HCT116 (cell line): ENCODE measurements at regions not wholly inside any gene's neighbourhood (a gene's known extent, or its start where the extent isn't known, plus 50 kb on each side); places are given as distances from the start of the nearest gene placed in this dataset.

Experiments
- ATAC-seq: fragments of 200-7000 bp; cut with Tn5 transposase; 2 replicates; pipeline ENCODE4 v1.9.1; 2020; ENCODE audit warnings: mild to moderate bottlenecking, moderate library complexity
- BruUV-seq: library from RNA; stranded (reverse); fragments of 400-500 nt; replicated peaks from 2 replicates; lab custom pipeline; 2021; lab: Mats Ljungman, UMichigan
- CTCF ChIA-PET: fragments of 300-600 bp; sonication (Branson Sonifier 250); formaldehyde crosslinking; loops from one replicate; lab custom pipeline; 2021; ENCODE audit warnings: antibody characterized with exemption; lab: Charles Lee
- POLR2A ChIA-PET: fragments of 300-600, 350-600 bp; sonication (Branson Sonifier 250); formaldehyde crosslinking; loops from one replicate; lab custom pipeline; 2021; ENCODE audit warnings: antibody characterized with exemption; lab: Charles Lee
- RAD21 ChIA-PET, 2 experiments: fragments of 300-600 bp; sonication (Branson Sonifier 250); formaldehyde crosslinking; loops; one replicate each; lab custom pipeline; 2023; ENCODE audit warnings: low total read pairs in 2 of 2; ENCODE audit not compliant: uncharacterized antibody in 2 of 2, unreplicated experiment in 2 of 2, low non-redundant PET in 1 of 2; lab: Charles Lee
- DNase-seq: peaks from one replicate; pipeline ENCODE4 v3.0.0-alpha.2; 2010; ENCODE audit warnings: low read depth, low spot score
- H2AFZ ChIP-seq: fragments of 200-600 bp; shearing (Covaris generic), sonication (generic); 2 replicates; pipeline ENCODE4 v1.6.1; 2017; ENCODE audit warnings: low read depth, mixed run types, mixed read lengths, antibody characterized with exemption, low read length; ENCODE audit not compliant: poor library complexity, severe bottlenecking
- H3K27ac ChIP-seq: 2 replicates; pipeline ENCODE4 v1.5.1; 2012; ENCODE audit warnings: low read depth, low read length
- H3K27me3 ChIP-seq: fragments of 200-600 bp; sonication (generic); 2 replicates; pipeline ENCODE4 v1.6.1; 2016; ENCODE audit warnings: mixed run types, low read length, mixed read lengths; ENCODE audit not compliant: insufficient read depth
- H3K36me3 ChIP-seq, 2 experiments: fragments of 200-500 bp in 1 of 2; fragments of 200-600 bp in 1 of 2; sonication (Bioruptor generic) in 1 of 2; sonication (generic) in 1 of 2; 2 replicates each; pipeline versions ENCODE4 v1.5.1 to v1.6.1; 2014 to 2016; ENCODE audit warnings: low read length in 2 of 2, inconsistent platforms in 1 of 2, mixed read lengths in 1 of 2, mixed run types in 1 of 2; ENCODE audit not compliant: insufficient read depth in 2 of 2, control insufficient read depth in 1 of 2
- H3K4me1 ChIP-seq, 2 experiments: fragments of 200-600 bp in 1 of 2; sonication (generic) in 1 of 2; 2 replicates each; pipeline versions ENCODE4 v1.5.1 to v1.6.1; 2012 to 2017; ENCODE audit warnings: low read length in 2 of 2, inconsistent platforms in 1 of 2, mild to moderate bottlenecking in 1 of 2, mixed read lengths in 1 of 2, mixed run types in 1 of 2, moderate library complexity in 1 of 2; ENCODE audit not compliant: insufficient read depth in 2 of 2, control insufficient read depth in 1 of 2
- H3K4me2 ChIP-seq: fragments of 200-600 bp; sonication (generic); 2 replicates; pipeline ENCODE4 v1.6.1; 2017; ENCODE audit warnings: mixed run types, low read length, mixed read lengths
- H3K4me3 ChIP-seq, 2 experiments: fragments of 200-600 bp in 1 of 2; sonication (generic) in 1 of 2; replicated peaks in 1 of 2; 2 replicates each; pipeline ENCODE4 v1.5.1; 2011 to 2016; ENCODE audit warnings: low read length in 2 of 2, control low read depth in 1 of 2, low read depth in 1 of 2, mild to moderate bottlenecking in 1 of 2, mixed read lengths in 1 of 2, mixed run types in 1 of 2
- H3K79me2 ChIP-seq: fragments of 200-600 bp; sonication (generic); 2 replicates; pipeline ENCODE4 v1.6.1; 2017; ENCODE audit warnings: mild to moderate bottlenecking, mixed run types, low read length, moderate library complexity, mixed read lengths; ENCODE audit not compliant: insufficient read depth
- H3K9ac ChIP-seq: fragments of 200-600 bp; sonication (generic); 2 replicates; pipeline ENCODE4 v1.6.1; 2016; ENCODE audit warnings: low read length, mixed read lengths
- H3K9me2 ChIP-seq: fragments of 200-600 bp; sonication (generic), shearing (Covaris generic); 2 replicates; pipeline ENCODE4 v1.6.1; 2017; ENCODE audit warnings: mixed run types, mild to moderate bottlenecking, moderate library complexity; ENCODE audit not compliant: insufficient read depth
- H3K9me3 ChIP-seq, 2 experiments: fragments of 200-500 bp in 1 of 2; fragments of 200-600 bp in 1 of 2; sonication (Bioruptor generic) in 1 of 2; sonication (generic) in 1 of 2; 2 replicates each; pipeline ENCODE4 v1.6.1; 2014 to 2017; ENCODE audit warnings: low read length in 2 of 2, mixed read lengths in 2 of 2, inconsistent platforms in 1 of 2, low read depth in 1 of 2, mild to moderate bottlenecking in 1 of 2, mixed run types in 1 of 2, moderate library complexity in 1 of 2; ENCODE audit not compliant: control insufficient read depth in 1 of 2, insufficient read depth in 1 of 2
- H4K20me1 ChIP-seq: fragments of 200-600 bp; sonication (generic), shearing (Covaris generic); 2 replicates; pipeline ENCODE4 v1.6.1; 2017; ENCODE audit warnings: mixed run types, mild to moderate bottlenecking, moderate library complexity; ENCODE audit not compliant: insufficient read depth
- CBX3 ChIP-seq: IDR thresholded peaks from 2 replicates; pipeline ENCODE4 v1.6.1; 2012; ENCODE audit warnings: low read depth
- CEBPB ChIP-seq: IDR thresholded peaks from 2 replicates; pipeline ENCODE4 v1.6.1; 2012; ENCODE audit warnings: low read depth
- EZH2phosphoT487 ChIP-seq: fragments of 200-600 bp; IDR thresholded peaks from 2 replicates; pipeline ENCODE4 v1.6.1; 2018; ENCODE audit warnings: antibody characterized with exemption, borderline replicate concordance
- FOSL1 ChIP-seq: IDR thresholded peaks from 2 replicates; pipeline ENCODE4 v1.6.1; 2012; ENCODE audit warnings: low read depth
- JUND ChIP-seq: IDR thresholded peaks from 2 replicates; pipeline ENCODE4 v1.6.1; 2012
- SP1 ChIP-seq: IDR thresholded peaks from 2 replicates; pipeline ENCODE4 v1.6.1; 2012; ENCODE audit warnings: low read depth
- ZFX ChIP-seq: fragments of 450-650 bp; IDR thresholded peaks from 2 replicates; pipeline ENCODE4 v1.6.1; 2017
- ZNF274 ChIP-seq: fragments of 200-500 bp; sonication (Bioruptor generic); IDR thresholded peaks from 2 replicates; pipeline ENCODE4 v1.6.1; 2014; ENCODE audit warnings: mild to moderate bottlenecking, low read depth, low read length, inconsistent platforms
- intact Hi-C: fragments of 100-400 bp; cut with micrococcal nuclease; formaldehyde crosslinking; loops from 2 replicates; pipeline ENCODE4 v1.10.0; 2022
- TF ChIP-seq, protein P1 (sequence below): IDR thresholded peaks from 2 replicates; pipeline ENCODE4 v1.6.1; 2011; ENCODE audit warnings: mild to moderate bottlenecking, low read length, moderate library complexity; ENCODE audit not compliant: insufficient replicate concordance; ENCODE audit errors: extremely low read depth
- TF ChIP-seq, protein P2 (sequence below): IDR thresholded peaks from 2 replicates; pipeline ENCODE4 v1.6.1; 2012; ENCODE audit warnings: low read depth
- TF ChIP-seq, protein P3 (sequence below): IDR thresholded peaks from 2 replicates; pipeline ENCODE4 v1.6.1; 2012
- TF ChIP-seq, protein P4 (sequence below), 3 experiments: fragments of 200-600 bp in 1 of 3; sonication (generic) in 1 of 3; IDR thresholded peaks in 2 of 3; conservative IDR thresholded peaks in 1 of 3; 2 replicates each; pipeline ENCODE4 v1.5.1; 2012 to 2017; ENCODE audit warnings: low read depth in 2 of 3, low read length in 2 of 3, antibody characterized with exemption in 1 of 3, borderline replicate concordance in 1 of 3, control low read depth in 1 of 3, mild to moderate bottlenecking in 1 of 3, mixed read lengths in 1 of 3, mixed run types in 1 of 3, moderate library complexity in 1 of 3; ENCODE audit not compliant: insufficient read depth in 1 of 3

DNA sequence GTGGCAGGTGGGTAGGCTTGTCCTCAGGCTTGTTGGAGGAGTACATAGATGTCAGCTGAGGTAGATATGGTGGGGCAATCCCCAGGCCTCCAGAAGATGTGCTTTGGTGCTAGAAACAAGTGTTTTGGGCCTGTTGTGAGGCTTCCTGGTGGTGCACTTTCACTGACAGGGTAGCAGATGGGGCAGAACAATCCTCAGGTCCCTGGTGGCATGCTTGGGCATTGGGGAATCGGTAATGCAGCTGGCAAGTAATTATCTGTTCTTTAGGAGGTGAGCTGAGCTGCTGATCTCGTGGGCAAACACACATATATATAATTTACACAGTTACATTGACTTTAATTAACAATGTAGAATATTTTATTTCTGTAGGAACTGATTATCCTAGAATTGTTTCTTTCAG is 458.7 kb downstream of the BMP2 start (continued):
- TF ChIP-seq, protein P1, sequence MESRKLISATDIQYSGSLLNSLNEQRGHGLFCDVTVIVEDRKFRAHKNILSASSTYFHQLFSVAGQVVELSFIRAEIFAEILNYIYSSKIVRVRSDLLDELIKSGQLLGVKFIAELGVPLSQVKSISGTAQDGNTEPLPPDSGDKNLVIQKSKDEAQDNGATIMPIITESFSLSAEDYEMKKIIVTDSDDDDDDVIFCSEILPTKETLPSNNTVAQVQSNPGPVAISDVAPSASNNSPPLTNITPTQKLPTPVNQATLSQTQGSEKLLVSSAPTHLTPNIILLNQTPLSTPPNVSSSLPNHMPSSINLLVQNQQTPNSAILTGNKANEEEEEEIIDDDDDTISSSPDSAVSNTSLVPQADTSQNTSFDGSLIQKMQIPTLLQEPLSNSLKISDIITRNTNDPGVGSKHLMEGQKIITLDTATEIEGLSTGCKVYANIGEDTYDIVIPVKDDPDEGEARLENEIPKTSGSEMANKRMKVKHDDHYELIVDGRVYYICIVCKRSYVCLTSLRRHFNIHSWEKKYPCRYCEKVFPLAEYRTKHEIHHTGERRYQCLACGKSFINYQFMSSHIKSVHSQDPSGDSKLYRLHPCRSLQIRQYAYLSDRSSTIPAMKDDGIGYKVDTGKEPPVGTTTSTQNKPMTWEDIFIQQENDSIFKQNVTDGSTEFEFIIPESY, result no peak
- TF ChIP-seq CEBPB (no peak), EZH2phosphoT487 (no peak), ZNF274 (no peak)
- TF ChIP-seq, protein P2, sequence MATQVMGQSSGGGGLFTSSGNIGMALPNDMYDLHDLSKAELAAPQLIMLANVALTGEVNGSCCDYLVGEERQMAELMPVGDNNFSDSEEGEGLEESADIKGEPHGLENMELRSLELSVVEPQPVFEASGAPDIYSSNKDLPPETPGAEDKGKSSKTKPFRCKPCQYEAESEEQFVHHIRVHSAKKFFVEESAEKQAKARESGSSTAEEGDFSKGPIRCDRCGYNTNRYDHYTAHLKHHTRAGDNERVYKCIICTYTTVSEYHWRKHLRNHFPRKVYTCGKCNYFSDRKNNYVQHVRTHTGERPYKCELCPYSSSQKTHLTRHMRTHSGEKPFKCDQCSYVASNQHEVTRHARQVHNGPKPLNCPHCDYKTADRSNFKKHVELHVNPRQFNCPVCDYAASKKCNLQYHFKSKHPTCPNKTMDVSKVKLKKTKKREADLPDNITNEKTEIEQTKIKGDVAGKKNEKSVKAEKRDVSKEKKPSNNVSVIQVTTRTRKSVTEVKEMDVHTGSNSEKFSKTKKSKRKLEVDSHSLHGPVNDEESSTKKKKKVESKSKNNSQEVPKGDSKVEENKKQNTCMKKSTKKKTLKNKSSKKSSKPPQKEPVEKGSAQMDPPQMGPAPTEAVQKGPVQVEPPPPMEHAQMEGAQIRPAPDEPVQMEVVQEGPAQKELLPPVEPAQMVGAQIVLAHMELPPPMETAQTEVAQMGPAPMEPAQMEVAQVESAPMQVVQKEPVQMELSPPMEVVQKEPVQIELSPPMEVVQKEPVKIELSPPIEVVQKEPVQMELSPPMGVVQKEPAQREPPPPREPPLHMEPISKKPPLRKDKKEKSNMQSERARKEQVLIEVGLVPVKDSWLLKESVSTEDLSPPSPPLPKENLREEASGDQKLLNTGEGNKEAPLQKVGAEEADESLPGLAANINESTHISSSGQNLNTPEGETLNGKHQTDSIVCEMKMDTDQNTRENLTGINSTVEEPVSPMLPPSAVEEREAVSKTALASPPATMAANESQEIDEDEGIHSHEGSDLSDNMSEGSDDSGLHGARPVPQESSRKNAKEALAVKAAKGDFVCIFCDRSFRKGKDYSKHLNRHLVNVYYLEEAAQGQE, result no peak
- TF ChIP-seq, protein P3, sequence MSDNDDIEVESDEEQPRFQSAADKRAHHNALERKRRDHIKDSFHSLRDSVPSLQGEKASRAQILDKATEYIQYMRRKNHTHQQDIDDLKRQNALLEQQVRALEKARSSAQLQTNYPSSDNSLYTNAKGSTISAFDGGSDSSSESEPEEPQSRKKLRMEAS, result no peak

DNA sequence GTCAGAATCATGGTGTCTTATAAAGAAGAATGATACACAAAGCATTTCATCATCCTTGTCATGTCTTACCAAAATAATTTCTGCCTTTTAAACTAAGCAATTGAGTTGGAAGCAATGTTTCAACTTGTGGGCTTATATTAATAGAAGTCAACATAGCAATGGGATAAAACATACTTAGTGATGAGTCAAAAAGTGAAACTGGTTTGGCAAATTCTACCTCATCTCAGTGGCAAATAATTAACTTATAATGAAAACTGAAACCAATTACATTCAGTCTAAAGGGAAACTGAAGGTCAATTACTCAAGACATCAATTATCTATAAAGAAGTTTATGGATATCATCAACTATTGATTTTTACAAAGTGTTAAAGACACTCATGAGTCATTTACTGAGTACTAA is 463.8 kb downstream of the BMP2 start:
- CTCF ChIA-PET, result no interaction called here

More for the DNA sequence above, 463.8 kb downstream of the BMP2 start:
- BruUV-seq, result no TSS peak
- Histone ChIP-seq H2AFZ (no peak overlapping the region), H3K9me3 (peaks cover 6 to 22% of the 10 kb centered on the region in 2 experiments; a peak in 2 of 4 replicates), H4K20me1 (no peaks in the 10 kb centered on the region), H3K36me3 (no peaks in the 10 kb centered on the region; a peak in 1 of 4 replicates), H3K9me2 (no peaks in the 10 kb centered on the region), H3K27me3 (no peaks in the 10 kb centered on the region), H3K27ac (no peak overlapping the region), H3K79me2 (no peaks in the 10 kb centered on the region), H3K4me1 (no peaks in the 10 kb centered on the region), H3K4me2 (no peak overlapping the region), H3K4me3 (no peak overlapping the region), H3K9ac (no peak overlapping the region)
- POLR2A ChIA-PET, result no interaction called here
- TF ChIP-seq, protein P4, sequence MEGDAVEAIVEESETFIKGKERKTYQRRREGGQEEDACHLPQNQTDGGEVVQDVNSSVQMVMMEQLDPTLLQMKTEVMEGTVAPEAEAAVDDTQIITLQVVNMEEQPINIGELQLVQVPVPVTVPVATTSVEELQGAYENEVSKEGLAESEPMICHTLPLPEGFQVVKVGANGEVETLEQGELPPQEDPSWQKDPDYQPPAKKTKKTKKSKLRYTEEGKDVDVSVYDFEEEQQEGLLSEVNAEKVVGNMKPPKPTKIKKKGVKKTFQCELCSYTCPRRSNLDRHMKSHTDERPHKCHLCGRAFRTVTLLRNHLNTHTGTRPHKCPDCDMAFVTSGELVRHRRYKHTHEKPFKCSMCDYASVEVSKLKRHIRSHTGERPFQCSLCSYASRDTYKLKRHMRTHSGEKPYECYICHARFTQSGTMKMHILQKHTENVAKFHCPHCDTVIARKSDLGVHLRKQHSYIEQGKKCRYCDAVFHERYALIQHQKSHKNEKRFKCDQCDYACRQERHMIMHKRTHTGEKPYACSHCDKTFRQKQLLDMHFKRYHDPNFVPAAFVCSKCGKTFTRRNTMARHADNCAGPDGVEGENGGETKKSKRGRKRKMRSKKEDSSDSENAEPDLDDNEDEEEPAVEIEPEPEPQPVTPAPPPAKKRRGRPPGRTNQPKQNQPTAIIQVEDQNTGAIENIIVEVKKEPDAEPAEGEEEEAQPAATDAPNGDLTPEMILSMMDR (IDR thresholded peaks at IDR 0.05 in 2 of 3, conservative IDR thresholded peaks at IDR 0.05 in 1 of 3; ENCODE audit: borderline replicate concordance in 1 of 3, insufficient read depth in 1 of 3, low read depth in 2 of 3, low read length in 2 of 3), result no peak
- TF ChIP-seq ZNF274 (no peak), JUND (no peak), CBX3 (no peak), FOSL1 (no peak), SP1 (no peak), ZFX (no peak)
- TF ChIP-seq, protein P2, result no peak
- intact Hi-C loops, result no loop called here
- ATAC-seq (no peak), DNase-seq (no peak)
- RAD21 ChIA-PET, result no interaction called here
